ENCODE measurements at regions not wholly inside any gene's neighbourhood (a gene's known extent, or its start where the extent isn't known, plus 50 kb on each side); places are given as distances from the start of the nearest gene placed in this dataset.

DNA sequence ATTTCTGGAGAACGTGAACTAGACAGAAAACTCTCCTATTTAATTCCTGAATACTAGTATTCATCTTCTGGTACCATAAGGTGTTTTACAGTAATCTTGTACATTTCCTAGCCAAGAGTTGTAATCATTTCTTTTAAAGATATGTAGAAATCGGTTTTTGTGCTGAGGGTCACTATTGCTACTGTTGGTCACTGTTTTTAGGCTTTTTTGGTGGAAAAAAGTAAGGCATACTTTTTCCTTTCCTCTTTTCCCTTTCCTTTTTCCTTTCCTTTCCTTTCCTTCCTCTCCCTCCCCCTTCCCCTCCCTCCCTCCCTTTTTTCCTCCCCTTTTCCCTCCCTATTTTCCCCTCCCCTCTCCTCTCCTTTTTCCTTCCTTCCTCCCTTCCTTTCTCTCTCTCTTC, 706.4 kb upstream of the GOT2 start:
- no peak for DNase-seq

DNA sequence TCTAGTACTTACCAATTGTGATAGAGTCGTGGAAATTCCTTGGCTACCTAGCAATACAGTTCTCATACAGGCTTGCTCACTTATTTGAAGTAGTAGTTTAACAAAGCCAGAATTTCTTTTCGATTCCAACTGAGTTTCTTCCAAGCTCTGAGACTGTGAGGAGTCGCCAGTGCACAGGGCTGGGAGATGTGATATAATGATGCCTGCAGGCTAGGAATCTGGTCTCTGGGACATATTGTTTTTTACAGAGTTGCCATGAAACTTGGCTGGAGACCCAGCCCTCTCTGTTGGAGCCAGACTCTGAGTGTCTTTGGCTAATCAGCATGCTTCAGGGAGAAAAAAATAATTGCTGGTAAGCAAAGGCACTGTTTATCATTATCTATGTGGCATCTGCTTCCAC, 698.8 kb upstream of the GOT2 start:
- DNase-seq, result peak; percentile 53

DNA sequence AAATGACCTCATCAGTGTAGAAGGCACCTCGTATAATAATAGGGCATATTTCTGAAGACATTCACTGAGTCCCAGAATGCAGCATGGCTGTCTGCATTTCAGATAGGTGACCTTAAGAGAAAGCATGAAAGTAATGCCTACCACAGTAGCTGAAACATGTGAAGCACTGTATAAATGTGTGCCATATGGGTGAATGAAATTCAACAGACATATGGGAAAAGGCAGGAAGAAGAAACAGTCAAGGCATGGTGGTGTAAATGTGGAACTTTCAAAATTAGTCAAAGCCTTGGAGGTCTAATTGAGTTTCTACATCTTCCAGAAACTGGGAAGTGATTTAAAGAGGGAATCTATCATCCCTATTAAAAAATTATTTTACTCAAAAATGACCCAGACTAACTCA, 698.2 kb upstream of the GOT2 start:
- DNase-seq, result no peak

DNA sequence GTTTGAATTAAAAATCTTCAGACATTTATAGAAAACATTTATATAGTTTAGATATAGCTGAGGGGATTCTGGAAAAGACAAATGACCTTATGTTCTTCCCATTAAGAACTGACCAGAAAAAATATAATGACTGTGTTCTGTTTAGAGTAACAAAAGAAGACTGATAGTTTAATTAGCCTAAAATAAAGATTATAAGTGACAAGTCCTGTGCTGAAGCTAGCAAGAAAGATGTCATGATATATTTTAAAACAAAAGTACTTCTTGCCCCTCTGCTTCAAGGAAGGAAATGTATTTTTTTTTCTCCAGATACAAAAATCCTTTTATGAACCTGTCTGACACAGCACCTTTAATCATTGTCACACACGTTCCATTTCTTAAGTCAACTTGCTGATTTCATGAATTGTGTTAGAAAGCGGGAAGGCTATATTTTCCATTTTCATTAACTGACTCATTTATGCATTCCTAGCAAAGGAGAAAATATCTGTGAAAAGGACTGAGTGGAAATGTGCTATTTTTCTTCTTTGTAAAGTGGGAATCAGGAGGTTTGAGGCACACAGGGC, 690.7 kb upstream of the GOT2 start:
- DNase-seq, result no peak

DNA sequence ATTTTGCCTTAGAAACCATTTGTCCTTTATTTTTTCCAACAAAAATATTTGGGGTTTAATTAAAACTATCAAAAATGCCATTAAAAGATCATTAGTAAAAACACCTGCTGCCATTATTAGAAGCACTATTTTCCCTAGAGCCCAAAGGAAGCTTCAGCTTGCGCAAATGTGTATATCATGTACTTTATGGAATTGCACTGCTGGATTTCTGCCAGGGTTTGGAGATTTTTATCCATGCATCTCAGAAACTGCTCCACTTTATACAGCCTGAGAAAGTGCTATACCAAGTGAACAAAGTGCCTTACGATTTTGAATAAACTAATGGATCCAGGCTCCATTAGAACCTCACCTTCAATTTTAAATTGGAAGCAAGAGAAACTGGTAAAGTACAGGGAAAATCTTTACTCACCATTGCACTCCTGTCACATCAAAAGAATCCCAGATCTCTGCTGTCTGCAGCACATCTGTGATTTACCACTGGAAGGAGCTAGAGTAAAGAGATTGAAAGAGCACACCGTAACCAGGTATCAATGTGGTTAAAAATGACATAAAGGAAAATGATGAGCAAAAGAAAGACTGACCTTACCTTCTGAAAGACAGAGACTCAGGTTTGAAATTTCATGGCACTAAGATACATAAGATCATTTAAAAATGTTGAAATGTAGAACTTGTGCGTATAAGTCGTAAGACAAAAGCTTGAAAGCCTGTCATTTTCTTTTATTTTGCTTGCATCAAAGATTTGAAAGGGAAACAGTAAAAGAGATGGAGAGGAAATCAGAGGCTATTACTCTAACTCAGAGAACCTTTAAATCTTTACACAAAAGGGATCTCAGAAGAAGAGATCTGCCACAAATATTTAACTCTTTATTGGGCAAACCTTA, 678.1 kb upstream of the GOT2 start:
- DNase-seq, result no peak

DNA sequence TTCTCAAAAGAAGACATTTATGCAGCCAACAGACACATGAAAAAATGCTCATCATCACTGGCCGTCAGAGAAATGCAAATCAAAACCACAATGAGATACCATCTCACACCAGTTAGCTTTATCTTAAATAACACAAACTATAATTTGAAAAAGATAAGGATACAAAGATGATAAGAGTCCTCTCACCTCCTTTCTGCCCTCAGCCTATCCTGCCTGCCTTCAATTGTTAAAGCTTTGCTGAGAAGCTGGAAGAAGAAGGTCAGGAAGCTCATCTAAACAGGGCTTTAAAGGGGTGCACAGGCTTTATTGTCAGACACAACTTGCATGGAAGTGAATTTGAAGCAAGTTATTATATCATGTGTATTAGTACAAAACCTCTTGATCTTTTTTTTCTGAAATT, 676.3 kb upstream of the GOT2 start:
- no peak for DNase-seq

DNA sequence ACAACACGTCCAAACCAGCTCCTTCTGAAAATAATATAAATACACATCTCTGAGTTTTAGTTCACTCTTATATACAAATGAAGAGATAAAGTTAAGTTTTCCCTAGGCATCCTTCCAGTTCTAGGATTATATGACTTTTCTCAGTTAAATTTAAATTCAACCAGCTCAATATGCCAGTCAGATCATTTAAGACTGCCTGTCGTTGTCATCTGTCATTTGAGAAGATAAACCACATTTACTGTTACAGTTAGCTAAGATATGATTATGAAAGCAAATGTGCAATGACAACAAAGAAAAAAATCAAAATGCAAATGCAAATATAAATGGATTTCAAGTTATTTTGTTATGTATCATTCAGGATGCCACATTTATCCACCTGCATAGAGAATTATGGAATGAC, 671.7 kb upstream of the GOT2 start:
- no peak for DNase-seq

DNA sequence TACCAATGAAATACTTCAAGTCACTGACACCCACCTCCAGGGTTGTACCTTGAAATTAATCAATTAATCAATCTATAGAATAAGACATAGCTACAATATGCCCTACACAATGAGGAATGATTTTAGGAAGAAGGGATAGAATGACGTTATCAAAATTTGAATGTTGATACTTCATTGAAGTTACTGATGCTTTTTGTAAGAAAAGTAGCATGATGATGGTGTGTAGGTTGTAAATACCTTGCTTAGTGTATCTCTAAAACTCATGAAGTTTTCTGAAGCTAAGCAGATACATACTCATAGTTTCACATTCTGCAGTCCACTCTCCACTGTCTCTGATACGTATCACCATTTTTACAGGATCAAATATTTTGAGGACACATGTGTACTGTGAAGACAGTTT, 670.4 kb upstream of the GOT2 start:
- no peak for DNase-seq

DNA sequence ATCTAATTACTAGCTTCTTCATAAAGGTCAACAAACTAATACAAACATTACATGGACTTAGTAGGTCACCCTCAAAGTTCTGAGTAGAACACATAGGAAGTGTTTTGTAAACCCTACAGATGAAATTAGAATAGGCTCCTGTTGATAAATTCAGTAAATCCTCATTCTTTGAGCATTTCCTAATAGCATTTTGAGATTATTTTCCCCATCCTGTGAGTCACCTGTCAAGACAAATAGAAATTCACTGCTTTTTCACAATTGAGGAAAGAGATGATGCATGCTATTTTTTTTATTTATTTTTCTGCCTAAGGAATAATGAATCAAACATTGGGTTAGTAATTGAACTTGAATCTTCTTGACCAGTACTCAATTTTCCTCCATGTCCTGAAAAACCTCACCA, 666.7 kb upstream of the GOT2 start:
- DNase-seq, result no peak

DNA sequence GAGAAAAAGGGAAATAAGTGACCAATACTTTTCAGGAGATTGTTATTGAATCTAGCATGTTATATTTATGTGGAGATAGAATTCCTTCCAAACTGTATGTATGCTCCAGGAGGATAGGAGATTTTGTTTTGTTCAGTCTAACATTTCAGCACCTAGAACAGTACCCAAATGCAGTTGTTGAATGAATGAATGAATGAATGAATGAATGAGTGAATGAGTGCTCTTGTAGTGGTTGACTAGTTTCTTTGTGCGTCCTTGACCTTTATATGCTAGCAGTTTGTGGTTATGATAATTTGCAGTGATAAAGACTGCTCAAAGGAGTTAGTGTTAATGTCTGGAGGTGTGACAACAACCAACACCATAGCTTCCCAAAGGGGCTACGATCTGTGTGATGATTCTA, 663.5 kb upstream of the GOT2 start:
- no peak for DNase-seq

DNA sequence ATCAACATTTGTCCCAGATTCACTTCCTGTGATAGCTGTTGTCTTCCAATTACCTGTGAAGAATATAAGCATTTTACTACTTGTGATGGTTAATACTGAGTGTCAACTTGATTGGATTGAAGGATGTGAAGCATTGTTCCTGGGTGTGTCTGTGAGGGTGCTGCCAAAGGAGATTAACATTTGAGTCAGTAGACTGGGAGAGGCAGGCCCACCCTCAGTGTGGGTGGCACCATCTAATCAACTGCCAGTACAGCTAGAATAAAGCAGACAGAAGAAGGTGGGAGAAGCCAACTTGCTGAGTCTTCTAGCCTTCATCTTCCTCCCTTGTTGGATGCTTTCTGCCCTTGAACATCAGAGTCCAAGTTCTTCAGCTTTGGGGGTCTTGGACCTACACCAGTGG, 660.4 kb upstream of the GOT2 start:
- DNase-seq, result no peak

DNA sequence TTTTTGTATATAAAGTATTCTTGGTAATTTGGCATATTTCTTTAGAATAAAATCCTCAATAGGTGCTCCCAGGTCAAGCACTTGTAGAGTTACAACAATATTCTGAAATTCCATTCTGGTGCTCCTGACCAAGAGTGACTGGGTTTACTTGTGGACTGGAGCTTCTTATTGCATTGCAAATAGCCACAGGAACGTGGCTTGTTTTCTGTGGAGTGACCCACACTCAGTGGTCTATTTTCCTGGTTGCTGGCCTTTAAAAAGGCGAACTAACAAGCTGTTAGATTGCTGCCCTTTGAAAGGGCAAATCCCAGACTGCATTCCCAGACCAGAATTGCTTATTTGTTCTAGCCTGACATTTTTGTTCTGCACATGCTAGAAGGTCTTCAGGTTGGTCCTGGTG, 658.8 kb upstream of the GOT2 start:
- DNase-seq, result no peak

DNA sequence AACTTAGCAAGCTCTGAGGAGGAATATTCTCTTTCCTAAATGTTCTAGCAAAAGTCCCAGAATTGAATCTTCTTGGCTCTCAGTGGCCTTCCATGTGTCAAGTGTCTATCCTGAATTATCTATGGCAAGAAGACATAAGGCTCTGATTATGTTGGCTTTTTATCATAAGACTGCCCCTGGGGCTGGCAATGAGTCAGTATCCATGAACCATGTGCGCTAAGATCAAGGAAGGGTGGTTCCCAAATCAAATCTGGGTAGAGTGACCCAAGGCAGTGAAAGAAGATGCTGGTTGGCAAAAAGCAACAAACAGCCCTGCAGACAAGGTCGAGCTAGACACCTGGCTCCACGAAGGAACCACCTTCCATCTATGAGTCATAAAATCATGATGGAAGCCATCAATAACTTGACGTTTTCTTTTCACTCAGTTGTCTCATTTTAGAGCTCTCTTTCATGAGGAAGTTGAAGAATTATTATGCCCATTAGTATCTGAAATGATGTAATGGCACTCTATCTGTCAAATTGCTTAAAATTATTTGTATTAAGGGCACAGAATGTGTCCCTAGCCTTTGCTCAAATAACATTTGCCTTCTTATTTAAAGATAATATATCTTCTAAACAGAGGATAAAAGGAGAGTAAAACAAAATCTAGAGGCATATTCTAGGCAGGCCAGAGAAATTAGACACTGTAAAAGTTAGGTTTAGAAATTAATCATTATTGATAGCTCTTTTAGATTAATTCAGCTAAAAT, 657.7 kb upstream of the GOT2 start:
- no peak for DNase-seq

DNA sequence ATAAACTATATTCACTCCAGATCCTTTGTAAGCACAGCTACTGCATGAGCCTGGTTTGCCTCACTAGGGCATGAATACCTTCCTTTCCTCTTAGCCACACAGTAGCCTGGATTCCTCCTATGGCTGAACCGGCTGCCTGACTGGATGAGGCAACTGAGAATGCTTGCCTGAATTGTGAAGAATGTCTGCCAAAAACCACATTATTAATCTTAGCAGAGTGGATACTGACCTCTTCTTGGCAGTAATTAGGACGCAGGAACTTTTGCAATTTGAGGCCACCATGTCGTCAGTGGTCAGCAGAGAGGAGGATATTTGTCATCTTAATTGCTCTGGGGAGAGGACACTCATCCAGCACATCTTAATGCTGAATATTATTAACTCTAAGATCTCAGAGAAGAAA, 651.8 kb upstream of the GOT2 start:
- DNase-seq, result peak; percentile 65

DNA sequence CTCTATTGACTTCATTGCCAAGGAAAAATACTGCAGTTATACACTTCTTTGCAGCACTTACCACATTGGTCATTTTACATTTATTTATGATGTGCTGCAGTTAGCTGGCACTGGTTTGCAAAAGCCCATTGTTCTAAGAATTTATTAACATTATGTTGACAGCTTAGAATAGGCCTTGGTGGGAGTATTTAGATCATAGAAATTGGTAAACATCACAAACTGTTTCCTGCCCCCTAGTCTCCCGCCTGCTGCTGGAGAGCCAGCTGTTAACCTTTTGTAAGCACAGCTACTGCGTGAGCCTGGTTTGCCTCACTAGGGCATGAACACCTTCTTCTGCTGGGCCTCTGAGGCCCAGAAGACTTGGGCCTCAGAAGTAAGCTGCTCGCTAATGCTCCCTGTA, 651.4 kb upstream of the GOT2 start:
- DNase-seq, result no peak

DNA sequence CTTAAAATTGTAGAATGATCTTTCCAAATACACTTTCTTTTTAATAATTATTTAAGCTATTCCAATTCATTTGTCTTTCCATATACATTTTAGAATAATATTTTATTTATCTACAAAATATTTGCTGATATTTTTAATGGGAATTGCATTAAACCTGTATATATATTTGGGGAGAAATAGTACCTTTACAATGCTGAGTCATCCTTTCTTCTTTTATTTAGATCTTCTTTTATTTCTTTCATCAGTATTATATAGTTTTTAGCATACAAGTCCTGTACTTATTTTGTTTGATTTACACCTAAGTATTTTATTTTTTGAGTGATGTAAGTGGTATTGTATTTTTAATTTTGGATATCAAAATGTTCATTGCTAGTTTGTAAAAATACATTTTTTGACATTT, 639.5 kb upstream of the GOT2 start:
- DNase-seq, result no peak

DNA sequence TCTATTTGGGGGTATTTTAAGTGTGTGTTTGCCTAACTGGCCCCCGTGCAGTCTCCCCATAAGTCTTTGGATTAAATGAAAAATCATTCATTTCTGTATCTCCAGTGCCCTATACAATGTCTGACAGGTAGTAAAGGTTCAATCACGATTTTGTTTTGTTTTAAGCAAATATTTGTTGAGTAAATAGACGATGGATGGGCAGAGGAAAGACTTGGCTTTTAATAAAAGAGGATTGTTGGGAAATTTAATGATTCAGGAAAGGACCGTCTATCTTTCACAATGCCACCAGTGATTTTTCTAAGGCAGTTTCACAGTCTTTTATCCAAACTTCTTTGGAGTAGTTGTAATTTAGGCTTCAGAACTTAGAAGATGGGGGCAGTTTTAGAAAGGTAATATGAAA, 636.6 kb upstream of the GOT2 start:
- no peak for DNase-seq

DNA sequence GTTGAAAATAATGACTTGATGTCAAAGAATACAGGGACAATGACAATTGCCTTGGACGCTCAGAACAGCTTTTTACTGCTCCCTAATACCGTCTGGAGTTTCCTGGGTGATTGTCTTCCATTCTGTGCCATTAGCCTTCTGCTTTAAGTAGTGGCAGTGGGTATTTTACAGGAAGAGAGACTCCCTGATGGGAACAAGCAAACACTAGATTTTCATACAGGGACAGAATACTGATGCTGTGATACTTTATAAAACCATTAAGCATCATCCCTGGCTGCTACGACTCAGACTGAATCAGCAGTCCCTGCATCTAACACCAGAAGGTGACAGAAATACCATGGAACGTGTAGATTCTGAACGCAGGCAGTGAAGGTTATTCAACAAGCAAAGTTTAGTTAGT, 635.4 kb upstream of the GOT2 start:
- no peak for DNase-seq

DNA sequence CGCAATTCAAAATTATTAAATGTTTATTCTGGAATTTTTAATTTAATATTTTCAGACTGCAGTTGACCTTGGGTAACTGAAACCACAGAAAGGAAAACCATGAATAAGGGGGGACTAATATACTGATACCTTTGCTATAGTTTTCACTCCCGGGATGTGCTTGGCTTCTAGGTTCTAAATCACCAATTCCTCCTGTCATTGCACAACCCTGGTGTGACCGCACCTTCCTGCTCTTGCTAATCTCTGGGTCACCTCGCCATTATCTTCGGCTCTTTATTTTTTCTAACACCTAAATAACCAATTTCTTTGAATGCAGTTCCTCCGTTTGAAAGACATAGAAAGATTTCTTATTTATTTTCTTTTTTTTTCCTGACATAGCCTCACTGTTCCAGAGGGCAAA, 634.5 kb upstream of the GOT2 start:
- no peak for DNase-seq

DNA sequence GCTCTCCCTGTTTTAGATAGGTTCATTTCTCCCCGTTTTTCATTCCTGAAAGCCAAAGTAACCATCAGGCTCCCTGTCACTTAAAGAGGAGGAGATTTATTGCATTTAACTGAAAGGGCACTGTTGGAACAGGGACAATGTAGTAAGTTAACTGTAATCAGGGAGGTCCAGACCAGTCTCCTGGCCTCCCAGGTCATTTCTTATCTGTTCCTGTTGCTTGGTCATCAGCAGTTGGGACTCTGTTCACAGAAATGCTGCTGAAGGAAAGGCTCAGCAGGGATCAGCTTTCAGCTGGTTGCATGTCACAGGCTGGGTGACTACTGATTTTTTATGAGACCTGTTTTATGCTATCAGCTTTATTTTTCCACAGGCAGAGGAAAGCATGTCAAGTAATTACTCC, 622.6 kb upstream of the GOT2 start:
- DNase-seq, result peak; percentile 68

DNA sequence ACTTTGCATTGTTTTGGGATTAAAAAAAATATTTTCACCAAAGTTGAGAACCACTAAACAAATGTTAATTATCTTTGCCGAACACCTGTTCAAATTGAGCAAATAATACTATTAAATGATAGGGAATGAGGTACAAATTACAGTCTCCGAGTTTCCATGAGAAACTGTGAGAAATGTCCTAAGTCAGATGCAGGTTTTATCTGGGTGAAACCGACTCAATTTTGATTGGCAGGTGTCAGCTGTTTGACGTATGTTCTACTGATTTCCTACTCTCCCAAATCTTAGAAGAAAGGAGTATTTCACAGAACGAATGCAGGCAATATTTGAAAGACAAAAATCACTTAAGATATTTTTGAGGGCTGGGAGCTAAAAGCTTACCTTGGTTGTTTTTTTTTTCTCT, 622.0 kb upstream of the GOT2 start:
- DNase-seq, result no peak

DNA sequence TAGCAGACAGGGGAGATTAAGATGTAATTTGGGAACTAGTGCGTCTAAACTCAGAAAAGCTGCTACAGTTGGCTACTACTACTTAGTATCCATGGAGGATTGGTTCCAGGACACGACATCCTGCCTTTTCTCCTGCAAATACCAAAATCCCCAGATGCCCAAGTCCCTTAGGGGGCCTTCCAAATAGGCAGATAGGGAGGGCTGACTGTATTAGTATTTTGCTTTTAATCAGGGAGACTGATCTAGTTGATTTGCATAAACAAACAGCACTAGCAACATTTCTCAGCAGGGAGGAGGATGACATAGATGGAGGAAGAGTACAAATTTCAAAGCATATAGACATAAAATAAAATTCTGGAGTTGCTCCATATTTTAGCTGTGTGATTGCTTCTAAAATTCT, 621.6 kb upstream of the GOT2 start:
- no peak for DNase-seq

DNA sequence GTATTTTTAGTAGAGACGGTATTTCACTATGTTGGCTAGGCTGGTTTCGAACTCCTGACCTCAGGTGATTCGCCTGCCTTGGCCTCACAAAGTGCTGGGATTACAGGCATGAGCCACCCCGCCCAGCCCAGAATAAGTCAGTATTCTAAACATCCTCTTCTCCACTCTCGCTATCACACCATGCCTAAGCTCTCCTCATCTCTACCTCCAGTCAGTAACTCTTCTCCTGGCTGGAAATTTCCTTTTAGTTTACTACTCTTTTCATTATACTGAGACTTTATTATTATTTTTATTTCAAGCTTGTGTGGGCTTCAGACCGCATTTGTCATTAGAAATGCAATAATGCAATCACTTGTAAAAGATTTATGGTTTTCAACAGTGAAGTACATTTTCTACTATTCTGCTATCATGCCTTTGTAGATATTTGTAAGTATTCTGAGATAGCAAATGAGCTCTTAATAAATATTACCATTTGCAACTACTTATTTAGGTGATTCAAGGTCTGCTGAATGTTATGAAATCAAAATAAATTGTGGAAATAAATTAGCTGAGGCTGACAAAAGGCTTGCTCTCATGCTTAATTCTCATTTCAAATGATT, 617.3 kb upstream of the GOT2 start:
- no peak for DNase-seq

DNA sequence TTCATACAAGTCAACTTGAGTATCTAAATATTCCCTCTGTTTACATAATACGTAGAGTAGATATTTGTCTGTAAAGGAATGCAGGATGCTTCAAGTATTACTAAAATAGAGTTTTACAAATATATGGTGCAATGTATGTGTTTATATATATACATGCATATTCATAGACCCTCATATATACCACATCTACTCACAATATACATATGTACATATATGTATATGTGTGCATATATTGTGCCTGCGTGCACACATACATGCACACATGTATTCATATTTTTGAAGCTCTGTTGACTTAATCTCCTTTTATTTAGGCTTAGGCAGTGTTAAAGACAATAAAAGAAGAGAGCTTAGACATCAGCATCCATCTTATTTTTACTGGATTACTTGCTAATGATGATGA, 616.6 kb upstream of the GOT2 start:
- no peak for DNase-seq

All from islet precursor cell (in vitro differentiated cells).